ENCODE measurements at regions not wholly inside any gene's neighbourhood (a gene's known extent, or its start where the extent isn't known, plus 50 kb on each side); places are given as distances from the start of the nearest gene placed in this dataset.

DNA sequence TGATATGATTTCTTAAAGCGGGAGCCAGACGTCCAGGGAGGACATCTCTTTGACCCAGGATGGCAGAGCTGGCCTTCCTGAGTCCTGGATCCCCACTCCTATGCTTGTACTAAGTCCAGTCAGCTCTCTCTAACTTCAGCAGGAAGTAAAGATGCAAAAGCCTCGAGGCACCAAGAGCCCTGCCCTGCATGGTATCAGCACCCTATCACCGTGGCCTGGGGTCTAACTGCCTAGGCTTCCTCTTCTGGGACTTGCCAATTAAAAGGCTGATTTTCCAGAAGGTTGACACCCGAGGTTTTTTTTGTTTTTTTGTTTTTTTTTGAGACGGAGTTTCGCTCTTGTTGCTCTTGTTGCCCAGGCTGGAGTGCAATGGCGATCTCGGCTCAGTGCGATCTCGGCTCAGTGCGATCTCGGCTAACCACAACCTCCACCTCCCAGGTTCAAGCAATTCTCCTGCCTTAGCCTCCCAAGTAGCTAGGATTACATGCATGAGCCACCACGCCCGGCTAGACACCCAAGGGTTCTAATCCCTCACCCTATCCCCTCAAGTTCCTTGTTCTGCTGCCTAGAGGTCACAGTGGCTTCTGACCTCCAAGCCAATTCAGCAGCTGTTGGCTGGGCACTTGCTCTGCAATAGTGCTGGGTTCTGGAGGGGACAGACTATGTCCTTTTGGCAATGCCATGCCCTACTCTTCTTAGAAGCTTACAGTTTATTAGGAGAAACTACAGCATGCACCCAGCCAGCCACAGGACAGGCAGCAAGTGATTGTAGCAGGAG is 50.6 kb upstream of the FTH1 start:
- no peak overlapping the region for H3K4me3 Mint-ChIP-seq
- H3K4me1 Mint-ChIP-seq (ENCODE audit: low read depth): no peaks in the 10 kb centered on the region
- H3K27me3 Mint-ChIP-seq: no peaks in the 10 kb centered on the region
- no peak overlapping the region for H3K27ac Mint-ChIP-seq
- DNase-seq: no peak
- peaks cover 6% of the 10 kb centered on the region for H3K9me3 Mint-ChIP-seq
- no peaks in the 10 kb centered on the region for H3K36me3 Mint-ChIP-seq (ENCODE audit: low read depth)

Measured in activated T-cell treated with anti-CD3 and anti-CD28 coated beads, Interleukin-2, amount 50 U/mL, for 24 hours (primary cell).